ENCODE measurements at regions not wholly inside any gene's neighbourhood (a gene's known extent, or its start where the extent isn't known, plus 50 kb on each side); places are given as distances from the start of the nearest gene placed in this dataset.

DNA sequence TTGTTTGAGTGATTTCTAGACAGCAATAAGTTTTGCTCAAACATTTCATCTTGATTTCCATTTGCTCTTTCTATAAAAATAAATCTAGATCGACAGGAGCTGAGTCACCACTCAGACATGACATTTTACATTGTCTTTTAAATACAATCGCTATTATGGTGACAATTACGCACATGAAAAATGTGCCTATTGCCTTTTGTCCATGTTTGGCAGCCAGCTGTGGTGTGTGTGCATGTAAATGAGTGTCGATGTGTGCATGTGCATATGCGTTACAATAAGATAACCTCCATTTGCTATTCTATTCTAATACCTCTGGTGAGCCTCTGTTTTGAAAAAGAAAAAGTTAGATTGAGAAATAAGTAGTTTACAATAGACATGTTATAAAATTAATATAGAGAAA, 89.7 kb upstream of the GRM7 start:
- DNase-seq (ENCODE audit: low spot score): no peak

DNA sequence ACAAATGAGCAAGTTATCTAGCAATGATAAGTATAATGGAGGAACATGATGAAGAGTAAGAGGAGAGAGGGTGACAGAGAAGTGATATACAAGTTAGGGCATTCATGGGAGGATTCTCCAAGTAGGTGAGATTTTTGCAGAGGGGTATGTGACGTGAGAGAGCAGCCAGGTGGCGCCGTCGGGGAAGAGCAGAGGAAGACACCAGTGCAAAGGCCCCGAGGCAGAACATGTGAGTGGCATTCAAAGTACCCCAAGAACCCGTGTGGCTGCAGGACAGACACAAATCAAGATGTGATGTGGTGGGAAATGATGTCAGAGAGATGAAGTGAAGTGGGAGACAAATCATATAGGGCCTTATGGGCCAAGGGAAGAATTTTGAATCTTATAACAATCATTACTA, 81.8 kb upstream of the GRM7 start:
- no peak for DNase-seq (ENCODE audit: low spot score)

DNA sequence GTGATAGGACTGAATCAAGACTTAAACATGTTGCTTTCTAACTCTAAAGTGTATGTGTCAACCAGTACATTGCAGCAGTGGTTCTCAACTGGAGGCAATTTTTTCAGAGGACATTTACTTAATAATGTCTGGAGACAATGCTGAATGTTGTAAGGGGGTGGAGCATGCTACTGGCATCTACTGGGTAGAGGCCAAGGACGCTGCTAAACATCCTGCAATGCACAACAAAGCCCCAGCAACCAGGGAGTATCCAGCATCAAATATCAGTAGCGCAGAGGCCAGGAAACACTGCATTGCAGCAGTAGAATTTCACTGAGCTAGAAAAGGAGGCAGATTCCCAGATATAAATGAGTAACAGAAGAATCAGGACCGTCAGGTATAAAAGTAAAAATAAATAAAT, 79.8 kb upstream of the GRM7 start:
- no peak for DNase-seq (ENCODE audit: low spot score)

DNA sequence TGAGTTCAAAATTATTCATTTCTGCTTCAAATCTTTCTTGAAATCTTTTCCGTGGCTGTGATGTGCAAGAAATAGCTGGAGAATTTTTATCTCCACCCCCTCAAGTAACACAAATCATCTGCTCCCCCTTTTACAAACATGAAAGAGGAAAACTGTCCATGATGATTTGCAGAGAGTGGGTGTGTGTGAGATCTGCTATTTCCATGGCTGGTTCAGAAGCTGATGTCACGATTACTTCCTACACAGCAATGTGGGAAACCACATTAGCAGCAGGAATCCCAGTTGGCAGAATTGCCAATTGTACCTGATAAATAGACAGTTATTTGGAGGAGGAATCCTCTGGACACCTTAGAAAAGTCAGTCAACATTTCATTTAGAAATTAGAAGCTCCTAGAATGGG, 75.2 kb upstream of the GRM7 start:
- no peak for DNase-seq (ENCODE audit: low spot score)

DNA sequence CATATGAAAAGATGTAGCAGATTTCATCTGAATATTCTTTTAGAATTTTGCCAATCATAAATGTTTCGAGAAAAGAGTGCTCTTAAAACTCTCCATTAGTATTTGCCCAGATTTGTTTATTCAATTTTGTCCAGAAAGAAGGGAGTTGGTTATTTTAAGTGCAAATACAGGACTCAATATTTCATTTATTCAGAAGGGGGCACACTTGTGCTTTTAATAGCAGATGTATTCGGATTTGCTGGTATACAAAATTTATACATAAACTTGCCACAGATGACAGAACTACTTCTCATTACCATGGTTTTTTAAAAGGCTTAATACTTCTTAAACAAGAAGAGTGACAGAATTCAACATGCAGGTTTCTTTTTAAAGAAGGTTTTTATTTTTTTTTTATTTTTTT, 69.8 kb upstream of the GRM7 start:
- DNase-seq (ENCODE audit: low spot score): no peak

DNA sequence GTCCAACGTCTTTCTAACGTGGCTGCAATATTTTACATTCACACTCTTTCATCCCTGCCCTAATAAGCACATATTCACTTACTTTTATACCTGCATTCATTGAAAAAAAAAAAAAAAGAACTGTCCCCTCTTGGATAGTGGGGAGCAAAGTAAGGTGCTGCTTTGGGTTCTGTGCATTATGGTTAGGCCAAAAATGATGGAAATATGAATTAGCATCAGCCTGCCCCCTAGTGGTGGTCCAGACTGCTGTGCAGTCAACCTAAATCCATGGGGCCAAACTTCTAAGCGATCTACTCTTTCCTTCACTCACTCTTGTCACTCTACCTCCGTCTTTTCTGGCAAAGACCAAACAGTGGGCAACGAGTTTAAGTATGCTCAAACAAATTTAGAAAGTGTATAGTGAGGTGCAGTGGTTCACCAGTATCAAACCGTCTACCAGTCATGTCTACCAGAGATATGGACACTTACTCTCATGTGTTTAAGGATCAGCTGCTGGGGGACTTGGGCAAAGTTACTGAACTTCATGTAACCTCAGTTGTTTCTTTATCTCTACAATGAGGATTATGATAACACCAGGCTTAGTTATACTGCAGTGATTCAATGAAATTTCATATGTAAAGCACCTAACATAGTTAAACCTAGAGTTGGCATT, 61.5 kb upstream of the GRM7 start:
- DNase-seq (ENCODE audit: low spot score): peak; percentile 4

DNA sequence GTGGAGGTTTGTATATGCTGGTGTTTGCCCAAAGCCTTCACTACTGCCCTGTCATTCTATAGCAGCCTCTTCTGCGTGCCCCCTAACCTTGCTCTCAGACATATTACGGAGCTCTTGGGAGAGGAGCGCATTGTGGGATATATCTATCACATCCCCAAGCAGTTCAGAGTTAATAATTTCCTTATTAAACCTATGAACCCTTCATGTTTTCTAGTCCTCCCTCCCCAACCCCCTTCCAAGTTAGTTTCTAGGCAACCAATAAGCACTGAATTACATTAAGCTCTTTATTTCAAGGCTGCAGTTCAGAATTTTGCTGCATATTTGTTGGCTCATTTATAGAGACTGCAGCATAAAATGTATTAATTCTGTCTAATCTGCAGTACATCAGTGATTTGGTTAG, 57.3 kb upstream of the GRM7 start:
- DNase-seq (ENCODE audit: low spot score): no peak

DNA sequence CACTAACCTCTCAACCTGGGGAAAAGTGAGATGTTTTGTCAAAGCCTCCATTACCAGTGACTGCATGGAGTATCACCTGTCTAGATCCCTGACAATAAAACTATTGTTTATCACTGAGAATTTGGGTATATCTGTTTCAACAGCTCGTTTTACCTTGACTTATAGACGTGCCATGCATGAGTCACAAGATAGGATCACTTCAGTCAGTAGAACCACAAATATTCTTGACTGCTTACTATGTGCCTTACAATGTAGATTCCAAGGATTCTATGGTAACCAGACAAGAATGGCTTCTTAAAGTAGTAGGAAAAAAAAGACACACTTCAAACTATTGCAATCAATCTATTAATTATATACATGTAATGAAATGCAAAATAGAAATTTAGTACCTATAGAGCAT, 55.7 kb upstream of the GRM7 start:
- DNase-seq (ENCODE audit: low spot score): no peak

DNA sequence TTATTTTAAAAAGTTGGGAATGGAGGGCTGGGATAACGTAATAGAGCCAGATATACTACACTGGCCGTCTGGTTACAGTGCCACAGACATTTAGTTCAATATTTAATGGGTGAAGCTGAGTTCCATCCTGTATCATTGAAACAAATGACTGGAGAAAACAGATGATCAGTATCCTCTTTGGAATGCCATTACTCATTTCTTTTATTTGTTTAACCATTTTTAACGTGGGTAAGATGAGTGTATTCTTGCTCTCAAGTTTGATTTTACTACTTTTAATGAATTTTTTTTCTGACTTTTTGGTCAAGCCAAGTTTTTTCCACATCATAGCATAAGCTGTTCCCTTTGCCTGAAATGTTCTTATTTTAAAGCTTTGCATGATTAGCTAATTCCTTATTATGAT, 53.9 kb upstream of the GRM7 start:
- no peak for DNase-seq (ENCODE audit: low spot score)

DNA sequence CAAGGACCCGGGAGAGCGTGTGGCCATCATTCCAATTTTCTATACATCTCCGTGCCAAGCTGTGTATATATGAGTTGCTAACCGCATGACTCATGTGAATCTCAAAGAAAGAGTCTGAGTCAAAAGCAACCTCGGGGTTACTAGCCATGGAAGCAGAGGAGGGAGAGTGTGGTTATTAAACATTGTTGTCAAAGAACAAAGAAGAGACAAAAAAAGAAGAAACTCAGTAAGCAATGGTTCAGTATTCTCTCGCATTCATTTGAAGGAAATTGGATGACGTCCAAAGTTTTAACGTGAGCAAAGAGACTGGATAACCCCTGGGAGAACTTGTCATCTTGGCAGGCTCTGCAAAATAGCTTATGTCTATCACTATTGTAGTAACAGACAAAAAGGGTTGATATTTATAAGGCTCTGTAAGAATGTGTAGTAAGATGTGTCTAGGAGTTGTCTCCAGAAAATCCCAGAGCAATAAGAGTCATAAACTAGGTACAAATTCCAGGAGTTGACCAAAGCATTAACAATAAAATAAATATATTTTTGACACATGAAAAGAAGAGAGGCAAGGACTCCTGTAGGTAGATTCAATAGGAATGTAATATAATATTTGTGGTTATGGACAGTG, 52.8 kb upstream of the GRM7 start:
- DNase-seq (ENCODE audit: low spot score): no peak

DNA sequence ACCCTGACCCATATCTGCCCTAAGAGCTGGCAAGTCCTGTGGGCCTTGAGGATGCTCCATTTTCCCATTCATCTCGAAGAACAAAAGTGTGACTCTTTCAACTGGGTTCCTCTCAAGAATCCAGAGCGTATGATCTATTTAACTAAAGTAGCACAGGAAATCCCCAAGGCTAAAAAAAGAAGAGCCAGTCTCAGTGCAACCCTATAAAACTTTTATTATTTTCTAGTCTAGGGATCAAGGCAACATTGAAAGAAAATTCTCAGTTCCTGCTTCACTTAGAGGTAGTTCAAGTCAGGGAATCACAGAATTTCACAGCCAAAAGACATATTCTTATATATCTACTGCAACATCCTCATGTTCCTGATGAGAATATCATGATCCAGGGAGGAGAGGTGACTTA, 51.6 kb upstream of the GRM7 start:
- no peak for DNase-seq (ENCODE audit: low spot score)

Data from CD4-positive, alpha-beta T cell treated with Interleukin-2 at 100 ng/mL for 4 hours (primary cell).